ENCODE measurements at regions not wholly inside any gene's neighbourhood (a gene's known extent, or its start where the extent isn't known, plus 50 kb on each side); places are given as distances from the start of the nearest gene placed in this dataset.
A peak's percentile ranks its signal among the peaks of the same experiment; 100 is the strongest.

- intact Hi-C loops (cut with DNase I), result no loop called here
- no peaks in the 10 kb centered on the region for H3K4me1 ChIP-seq
- no peak for DNase-seq (ENCODE audit: extremely low spot score in 2 of 2)
- no peak overlapping the region for H3K4me3 ChIP-seq
- H3K27me3 ChIP-seq, result no peaks in the 10 kb centered on the region
- TF ChIP-seq CTCF (IDR thresholded peaks at IDR 0.05) (no peak), POLR2A (IDR thresholded peaks at IDR 0.05) (no peak), POLR2AphosphoS5 (IDR thresholded peaks at IDR 0.05; ENCODE audit: insufficient read depth in 1 of 2, low read depth in 1 of 2) (no peak)
- H3K9me3 ChIP-seq, result no peaks in the 10 kb centered on the region
- no peak overlapping the region for H3K27ac ChIP-seq
- no peaks in the 10 kb centered on the region for H3K36me3 ChIP-seq
Measured at GRCh38 chr2:13616616-13617015, 899.9 kb downstream of the TRIB2 start.

DNA sequence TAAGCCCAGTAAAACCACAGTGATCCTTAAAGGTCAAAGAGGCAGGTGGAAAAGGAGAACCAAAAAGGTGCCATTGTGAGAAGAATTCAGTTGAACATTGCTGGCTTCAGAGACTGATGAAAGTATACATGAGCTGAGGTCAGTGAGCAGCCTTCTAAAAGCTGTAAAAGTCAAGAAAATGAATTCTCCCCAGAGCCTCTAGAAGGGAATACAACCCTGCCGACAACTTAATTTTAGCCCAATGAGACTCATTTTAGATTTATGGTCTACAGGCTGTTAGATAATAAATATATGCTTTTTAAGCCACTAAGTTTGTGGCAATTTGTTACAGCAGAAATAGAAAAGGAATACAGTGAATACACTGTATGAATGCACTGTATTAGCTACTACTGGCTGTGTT lies 911.4 kb downstream of the TRIB2 start:
- no peaks in the 10 kb centered on the region for H3K27me3 ChIP-seq
- no peak overlapping the region for H3K4me3 ChIP-seq
- intact Hi-C loops (cut with DNase I), result no loop called here
- no peaks in the 10 kb centered on the region for H3K9me3 ChIP-seq
- no peak for TF ChIP-seq POLR2AphosphoS5 (IDR thresholded peaks at IDR 0.05; ENCODE audit: insufficient read depth in 1 of 2, low read depth in 1 of 2)
- TF ChIP-seq POLR2A (IDR thresholded peaks at IDR 0.05), result no peak
- no peak for TF ChIP-seq CTCF (IDR thresholded peaks at IDR 0.05)
- no peak for DNase-seq (ENCODE audit: extremely low spot score in 2 of 2)
- no peaks in the 10 kb centered on the region for H3K36me3 ChIP-seq
- no peaks in the 10 kb centered on the region for H3K4me1 ChIP-seq
- no peak overlapping the region for H3K27ac ChIP-seq

GRCh38 chr2:13638181-13638580 lies 921.4 kb downstream of the TRIB2 start:
- Histone ChIP-seq H3K4me1 (no peaks in the 10 kb centered on the region), H3K4me3 (no peak overlapping the region), H3K27ac (no peak overlapping the region), H3K27me3 (no peaks in the 10 kb centered on the region), H3K9me3 (no peaks in the 10 kb centered on the region), H3K36me3 (no peaks in the 10 kb centered on the region)
- no peak for TF ChIP-seq CTCF (IDR thresholded peaks at IDR 0.05)
- no peak for TF ChIP-seq POLR2A (IDR thresholded peaks at IDR 0.05)
- TF ChIP-seq POLR2AphosphoS5 (IDR thresholded peaks at IDR 0.05; ENCODE audit: insufficient read depth in 1 of 2, low read depth in 1 of 2), result peak in 1 of 2 donors; percentile 25
- no peak for DNase-seq (ENCODE audit: extremely low spot score in 2 of 2)
- intact Hi-C loops (cut with DNase I), result no loop called here

DNA sequence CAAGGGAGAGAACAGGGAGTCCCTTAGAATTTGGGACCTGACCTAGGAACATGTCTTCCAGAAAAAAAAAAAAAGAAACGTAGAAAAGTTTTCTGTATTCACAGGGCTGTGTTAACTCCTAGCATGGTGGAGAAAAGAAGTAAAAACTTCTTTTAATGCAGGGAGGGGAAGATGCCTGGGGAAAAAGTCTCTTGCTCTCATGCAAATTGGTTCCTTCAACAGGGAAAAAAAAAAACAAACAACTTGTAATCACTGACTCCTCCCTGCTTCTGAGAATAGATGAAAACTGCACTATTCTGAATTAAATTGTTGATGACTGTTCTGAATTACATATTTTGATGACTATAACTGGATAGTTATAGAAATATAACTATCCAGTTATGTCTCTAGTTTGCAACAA lies 933.2 kb downstream of the TRIB2 start:
- Histone ChIP-seq H3K4me1 (no peaks in the 10 kb centered on the region), H3K4me3 (no peak overlapping the region), H3K9me3 (no peaks in the 10 kb centered on the region), H3K27me3 (no peaks in the 10 kb centered on the region), H3K36me3 (no peaks in the 10 kb centered on the region), H3K27ac (no peak overlapping the region)
- DNase-seq (ENCODE audit: extremely low spot score in 2 of 2), result no peak
- intact Hi-C loops (cut with DNase I), result no loop called here
- TF ChIP-seq POLR2AphosphoS5 (IDR thresholded peaks at IDR 0.05; ENCODE audit: insufficient read depth in 1 of 2, low read depth in 1 of 2) (no peak), CTCF (IDR thresholded peaks at IDR 0.05) (no peak), POLR2A (IDR thresholded peaks at IDR 0.05) (no peak)

- H3K27ac ChIP-seq, result no peak overlapping the region
- no peak overlapping the region for H3K4me3 ChIP-seq
- no peaks in the 10 kb centered on the region for H3K36me3 ChIP-seq
Measured at GRCh38 chr2:13650586-13651180, 933.9 kb downstream of the TRIB2 start.

More at GRCh38 chr2:13650586-13651180, 933.9 kb downstream of the TRIB2 start:
- intact Hi-C loops (cut with DNase I), result no loop called here
- TF ChIP-seq POLR2A (IDR thresholded peaks at IDR 0.05), result no peak
- TF ChIP-seq CTCF (IDR thresholded peaks at IDR 0.05), result no peak
- TF ChIP-seq POLR2AphosphoS5 (IDR thresholded peaks at IDR 0.05; ENCODE audit: insufficient read depth in 1 of 2, low read depth in 1 of 2), result no peak
- Histone ChIP-seq H3K27me3 (no peaks in the 10 kb centered on the region), H3K9me3 (no peaks in the 10 kb centered on the region), H3K4me1 (no peaks in the 10 kb centered on the region)
- no peak for DNase-seq (ENCODE audit: extremely low spot score in 2 of 2)

Data from vagina (tissue), 2 donors.